ENCODE measurements at regions not wholly inside any gene's neighbourhood (a gene's known extent, or its start where the extent isn't known, plus 50 kb on each side); places are given as distances from the start of the nearest gene placed in this dataset.

- Histone ChIP-seq H4K8ac (ENCODE audit: extremely low read depth, insufficient read depth, low read length) (no peak overlapping the region), H3K4me1 (replicated peaks in 1 of 4; ENCODE audit: control insufficient read depth in 3 of 4, insufficient read depth in 4 of 4, low read length in 3 of 4) (no peaks in the 10 kb centered on the region), H2BK15ac (ENCODE audit: low read length) (no peak overlapping the region)
These were observed 231.7 kb upstream of the SASH1 start for GRCh38 chr6:148110925-148111324.

More at GRCh38 chr6:148110925-148111324, 231.7 kb upstream of the SASH1 start:
- H2BK12ac ChIP-seq (ENCODE audit: low read depth, low read length): no peak overlapping the region
- no peak overlapping the region for H3K56ac ChIP-seq (replicated peaks; ENCODE audit: insufficient read length, low read depth, low read length)
- no peak overlapping the region for H4K5ac ChIP-seq (ENCODE audit: insufficient read length, low read depth, low read length)
- no peaks in the 10 kb centered on the region for H3K36me3 ChIP-seq (ENCODE audit: control insufficient read depth in 2 of 4, insufficient read depth in 4 of 4, low read length in 3 of 4)
- TF ChIP-seq TBP (IDR thresholded peaks at IDR 0.05; ENCODE audit: low read depth, low read length) (no peak), POU5F1 (IDR thresholded peaks at IDR 0.05; ENCODE audit: low read depth, low read length) (no peak), EP300 (IDR thresholded peaks at IDR 0.05; ENCODE audit: borderline replicate concordance in 1 of 2, low read depth in 2 of 2, low read length in 2 of 2) (no peak), JUND (IDR thresholded peaks at IDR 0.05; ENCODE audit: low read length) (no peak), CEBPB (IDR thresholded peaks at IDR 0.05; ENCODE audit: low read depth, low read length) (no peak), TCF12 (IDR thresholded peaks at IDR 0.05; ENCODE audit: low read depth, low read length) (no peak), HDAC6 (IDR thresholded peaks at IDR 0.05; ENCODE audit: low read depth, low read length) (no peak), CHD2 (IDR thresholded peaks at IDR 0.05; ENCODE audit: low read length) (no peak), TAF7 (optimal IDR thresholded peaks at IDR 0.05; ENCODE audit: borderline replicate concordance, low read depth, low read length) (no peak)
- TF ChIP-seq, protein P1, sequence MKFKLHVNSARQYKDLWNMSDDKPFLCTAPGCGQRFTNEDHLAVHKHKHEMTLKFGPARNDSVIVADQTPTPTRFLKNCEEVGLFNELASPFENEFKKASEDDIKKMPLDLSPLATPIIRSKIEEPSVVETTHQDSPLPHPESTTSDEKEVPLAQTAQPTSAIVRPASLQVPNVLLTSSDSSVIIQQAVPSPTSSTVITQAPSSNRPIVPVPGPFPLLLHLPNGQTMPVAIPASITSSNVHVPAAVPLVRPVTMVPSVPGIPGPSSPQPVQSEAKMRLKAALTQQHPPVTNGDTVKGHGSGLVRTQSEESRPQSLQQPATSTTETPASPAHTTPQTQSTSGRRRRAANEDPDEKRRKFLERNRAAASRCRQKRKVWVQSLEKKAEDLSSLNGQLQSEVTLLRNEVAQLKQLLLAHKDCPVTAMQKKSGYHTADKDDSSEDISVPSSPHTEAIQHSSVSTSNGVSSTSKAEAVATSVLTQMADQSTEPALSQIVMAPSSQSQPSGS (IDR thresholded peaks at IDR 0.05; ENCODE audit: low read length): no peak
- TF ChIP-seq, protein P2, sequence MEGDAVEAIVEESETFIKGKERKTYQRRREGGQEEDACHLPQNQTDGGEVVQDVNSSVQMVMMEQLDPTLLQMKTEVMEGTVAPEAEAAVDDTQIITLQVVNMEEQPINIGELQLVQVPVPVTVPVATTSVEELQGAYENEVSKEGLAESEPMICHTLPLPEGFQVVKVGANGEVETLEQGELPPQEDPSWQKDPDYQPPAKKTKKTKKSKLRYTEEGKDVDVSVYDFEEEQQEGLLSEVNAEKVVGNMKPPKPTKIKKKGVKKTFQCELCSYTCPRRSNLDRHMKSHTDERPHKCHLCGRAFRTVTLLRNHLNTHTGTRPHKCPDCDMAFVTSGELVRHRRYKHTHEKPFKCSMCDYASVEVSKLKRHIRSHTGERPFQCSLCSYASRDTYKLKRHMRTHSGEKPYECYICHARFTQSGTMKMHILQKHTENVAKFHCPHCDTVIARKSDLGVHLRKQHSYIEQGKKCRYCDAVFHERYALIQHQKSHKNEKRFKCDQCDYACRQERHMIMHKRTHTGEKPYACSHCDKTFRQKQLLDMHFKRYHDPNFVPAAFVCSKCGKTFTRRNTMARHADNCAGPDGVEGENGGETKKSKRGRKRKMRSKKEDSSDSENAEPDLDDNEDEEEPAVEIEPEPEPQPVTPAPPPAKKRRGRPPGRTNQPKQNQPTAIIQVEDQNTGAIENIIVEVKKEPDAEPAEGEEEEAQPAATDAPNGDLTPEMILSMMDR (IDR thresholded peaks at IDR 0.05; ENCODE audit: control extremely low read depth in 1 of 3, insufficient read depth in 1 of 3, low read depth in 1 of 3, low read length in 3 of 3): no peak
- no peaks in the 10 kb centered on the region for H3K27me3 ChIP-seq (replicated peaks in 1 of 4; ENCODE audit: control insufficient read depth in 3 of 4, extremely low read depth in 1 of 4, insufficient read depth in 3 of 4, low read length in 3 of 4)
- CTCF ChIA-PET (ENCODE audit: partially characterized antibody): no interaction called here
- H3K9ac ChIP-seq (replicated peaks in 1 of 4; ENCODE audit: extremely low read depth in 1 of 4, low read depth in 3 of 4, low read length in 3 of 4): no peak overlapping the region
- no peaks in the 10 kb centered on the region for H4K20me1 ChIP-seq (replicated peaks in 1 of 2; ENCODE audit: control insufficient read depth in 1 of 2, insufficient read depth in 2 of 2, low read length in 2 of 2)
- no peak overlapping the region for H3K27ac ChIP-seq (ENCODE audit: low read depth, low read length)
- H2BK120ac ChIP-seq (replicated peaks; ENCODE audit: low read depth, low read length): no peak overlapping the region
- no peak overlapping the region for H2BK20ac ChIP-seq (ENCODE audit: low read length)
- POLR2A ChIA-PET (ENCODE audit: partially characterized antibody): no interaction called here
- no peak overlapping the region for H2AK5ac ChIP-seq (ENCODE audit: low read depth, low read length)
- no peak for DNase-seq (ENCODE audit: low read depth in 1 of 2, low spot score in 2 of 2)
- no peaks in the 10 kb centered on the region for H3K9me3 ChIP-seq (ENCODE audit: insufficient read depth in 2 of 2, low read depth in 1 of 2, low read length in 1 of 2)
- H3K79me2 ChIP-seq (ENCODE audit: control insufficient read depth in 1 of 2, insufficient read depth in 2 of 2, low read length in 2 of 2): no peaks in the 10 kb centered on the region
- no peak overlapping the region for H4K91ac ChIP-seq (replicated peaks; ENCODE audit: insufficient read length, low read length)
- H2AFZ ChIP-seq (ENCODE audit: low read length): no peak overlapping the region
- WGBS, 2 experiments (ENCODE audit: extremely low coverage in 1 of 2, insufficient coverage in 1 of 2, insufficient read length in 1 of 2, insufficient replicate concordance in 2 of 2, low coverage in 1 of 2, low lambda C conversion rate in 2 of 2, missing lambda C conversion rate in 1 of 2): 89% methylated on average over 3 of the region's 3 CpGs; no CpG with 5 or more reads in 1 of the 2 experiments
- FAIRE-seq: no peak
- H3K14ac ChIP-seq (ENCODE audit: insufficient read length): no peak overlapping the region
- no peaks in the 10 kb centered on the region for H3K23me2 ChIP-seq (ENCODE audit: low read depth, low read length)
- H2BK5ac ChIP-seq (ENCODE audit: low read depth, low read length): no peak overlapping the region
- no peak overlapping the region for H3K4me3 ChIP-seq (ENCODE audit: extremely low read depth in 1 of 4, insufficient read depth in 2 of 4, low read depth in 3 of 4, low read length in 4 of 4)
- H3K18ac ChIP-seq (ENCODE audit: extremely low read depth, low read length): no peak overlapping the region
- no peak overlapping the region for H3K4me2 ChIP-seq (ENCODE audit: insufficient read depth in 1 of 2, low read depth in 2 of 2, low read length in 2 of 2)
- H3K79me1 ChIP-seq (ENCODE audit: low read depth, low read length): no peaks in the 10 kb centered on the region
- no peak overlapping the region for H3K23ac ChIP-seq (ENCODE audit: insufficient read length)
- H3K4ac ChIP-seq (replicated peaks; ENCODE audit: insufficient read length, low read depth, low read length): no peak overlapping the region

Measured in H1 (cell line).